ENCODE measurements at regions not wholly inside any gene's neighbourhood (a gene's known extent, or its start where the extent isn't known, plus 50 kb on each side); places are given as distances from the start of the nearest gene placed in this dataset.

DNA sequence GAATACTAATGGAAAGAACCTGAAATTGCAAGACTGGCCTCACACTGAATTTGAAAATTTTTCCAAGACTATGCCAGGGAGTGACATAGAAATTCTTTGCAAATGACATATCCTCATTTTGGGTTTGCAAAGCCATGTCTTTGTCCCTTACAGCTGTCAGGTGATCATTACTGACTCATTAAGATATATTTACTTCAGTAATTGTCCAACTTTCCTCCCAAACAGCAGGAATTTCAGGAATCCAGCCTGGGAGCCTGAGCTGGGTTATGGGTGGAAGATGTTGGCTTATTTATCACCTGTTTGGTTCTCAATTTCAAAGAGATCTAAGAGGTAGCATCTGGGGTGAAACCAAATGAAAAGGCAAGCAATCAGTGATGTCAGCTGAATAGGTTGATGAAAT lies 111.6 kb upstream of the ACP3 start:
- no peak overlapping the region for H3K27ac ChIP-seq
- no peak for DNase-seq
- no peak overlapping the region for H3K4me3 ChIP-seq
- H3K9me3 ChIP-seq (replicated peaks in 1 of 3) = no peaks in the 10 kb centered on the region
- H3K27me3 ChIP-seq = no peaks in the 10 kb centered on the region
- no peaks in the 10 kb centered on the region for H3K36me3 ChIP-seq (replicated peaks in 1 of 2)
- no peaks in the 10 kb centered on the region for H3K4me1 ChIP-seq (replicated peaks in 1 of 2)
- TF ChIP-seq POLR2A (IDR thresholded peaks at IDR 0.05) = no peak
- TF ChIP-seq, protein P1, sequence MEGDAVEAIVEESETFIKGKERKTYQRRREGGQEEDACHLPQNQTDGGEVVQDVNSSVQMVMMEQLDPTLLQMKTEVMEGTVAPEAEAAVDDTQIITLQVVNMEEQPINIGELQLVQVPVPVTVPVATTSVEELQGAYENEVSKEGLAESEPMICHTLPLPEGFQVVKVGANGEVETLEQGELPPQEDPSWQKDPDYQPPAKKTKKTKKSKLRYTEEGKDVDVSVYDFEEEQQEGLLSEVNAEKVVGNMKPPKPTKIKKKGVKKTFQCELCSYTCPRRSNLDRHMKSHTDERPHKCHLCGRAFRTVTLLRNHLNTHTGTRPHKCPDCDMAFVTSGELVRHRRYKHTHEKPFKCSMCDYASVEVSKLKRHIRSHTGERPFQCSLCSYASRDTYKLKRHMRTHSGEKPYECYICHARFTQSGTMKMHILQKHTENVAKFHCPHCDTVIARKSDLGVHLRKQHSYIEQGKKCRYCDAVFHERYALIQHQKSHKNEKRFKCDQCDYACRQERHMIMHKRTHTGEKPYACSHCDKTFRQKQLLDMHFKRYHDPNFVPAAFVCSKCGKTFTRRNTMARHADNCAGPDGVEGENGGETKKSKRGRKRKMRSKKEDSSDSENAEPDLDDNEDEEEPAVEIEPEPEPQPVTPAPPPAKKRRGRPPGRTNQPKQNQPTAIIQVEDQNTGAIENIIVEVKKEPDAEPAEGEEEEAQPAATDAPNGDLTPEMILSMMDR (IDR thresholded peaks at IDR 0.05) = no peak
- intact Hi-C loops (cut with DNase I) = no loop called here

DNA sequence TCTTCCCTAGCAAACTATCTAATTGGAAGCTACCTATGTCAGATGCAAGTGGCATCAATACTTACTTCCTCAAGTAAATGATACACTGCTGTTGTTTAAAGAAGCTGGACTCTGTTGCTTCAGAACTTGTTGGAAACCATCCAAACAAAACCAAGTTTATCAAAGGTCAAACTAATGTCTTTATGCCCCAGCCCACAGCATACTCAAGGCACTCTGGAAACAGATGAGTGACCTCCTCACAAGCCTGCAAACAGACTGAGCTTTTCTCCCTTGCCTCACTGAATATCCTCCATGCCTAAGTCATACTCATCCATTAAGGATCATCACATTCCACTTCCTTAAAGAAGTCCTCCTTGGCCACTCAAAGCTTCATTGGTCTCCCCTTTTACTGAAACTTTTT lies 107.4 kb upstream of the ACP3 start:
- H3K27me3 ChIP-seq = no peaks in the 10 kb centered on the region
- H3K36me3 ChIP-seq (replicated peaks in 1 of 2) = no peaks in the 10 kb centered on the region
- H3K4me3 ChIP-seq = no peak overlapping the region
- intact Hi-C loops (cut with DNase I) = no loop called here
- no peak for TF ChIP-seq POLR2A (IDR thresholded peaks at IDR 0.05)
- TF ChIP-seq, protein P1 (IDR thresholded peaks at IDR 0.05) = no peak
- H3K27ac ChIP-seq = no peak overlapping the region
- DNase-seq = no peak
- no peaks in the 10 kb centered on the region for H3K4me1 ChIP-seq (replicated peaks in 1 of 2)
- no peaks in the 10 kb centered on the region for H3K9me3 ChIP-seq (replicated peaks in 1 of 3)

DNA sequence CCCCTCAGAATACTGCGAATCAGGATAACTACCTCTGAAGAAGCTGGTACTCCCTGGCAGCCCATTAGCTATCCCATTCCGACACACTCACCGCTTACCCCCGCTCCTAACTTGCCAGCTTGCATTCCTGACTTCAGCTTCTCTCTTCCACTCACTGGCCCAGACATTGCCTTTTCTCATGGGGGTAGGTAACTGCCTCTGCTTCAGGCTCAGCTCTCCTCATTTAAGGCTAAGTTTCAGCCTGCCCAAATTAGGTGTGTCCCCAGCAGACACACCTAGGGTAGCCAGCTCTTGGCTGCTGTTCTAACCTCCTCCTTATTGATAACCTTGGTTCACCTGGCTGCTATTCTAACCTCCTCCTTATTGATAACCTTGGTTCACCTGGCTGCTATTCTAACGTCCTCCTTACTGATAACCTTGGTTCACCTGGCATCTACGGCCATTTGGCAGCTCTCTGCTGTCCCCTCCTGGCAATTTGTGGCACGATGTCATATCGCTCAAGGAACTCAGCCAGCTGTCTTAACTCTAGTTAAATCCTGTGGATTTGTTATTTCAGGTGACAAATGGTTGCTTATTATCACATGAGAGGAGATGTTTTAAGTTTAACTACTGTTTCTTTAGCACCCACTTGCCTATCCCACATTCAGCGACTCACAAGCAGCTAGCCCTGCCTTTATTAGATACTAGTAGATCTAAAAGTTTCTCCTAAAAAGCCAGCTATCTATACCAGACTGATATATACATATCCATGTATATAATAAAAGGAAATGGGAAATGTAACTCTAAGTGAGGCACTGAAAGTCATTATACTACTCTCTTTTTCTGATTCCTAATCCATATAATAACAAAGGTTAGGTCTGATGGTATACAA lies 106.5 kb upstream of the ACP3 start:
- H3K4me1 ChIP-seq (replicated peaks in 1 of 2) = no peaks in the 10 kb centered on the region
- intact Hi-C loops (cut with DNase I) = no loop called here
- no peaks in the 10 kb centered on the region for H3K27me3 ChIP-seq
- no peaks in the 10 kb centered on the region for H3K9me3 ChIP-seq (replicated peaks in 1 of 3)
- peak in 3 of 7 donors; percentile 24 to 58 (median 35) for DNase-seq
- H3K36me3 ChIP-seq (replicated peaks in 1 of 2) = no peaks in the 10 kb centered on the region
- no peak overlapping the region for H3K4me3 ChIP-seq
- 48 to 52% (median 49%) methylated on average over 9 of the region's 9 CpGs for WGBS, 4 donors
- TF ChIP-seq, protein P1 (IDR thresholded peaks at IDR 0.05) = peak in 4 of 6 experiments; percentile 36 to 54 (median 44)
- TF ChIP-seq POLR2A (IDR thresholded peaks at IDR 0.05) = no peak
- H3K27ac ChIP-seq = no peak overlapping the region

DNA sequence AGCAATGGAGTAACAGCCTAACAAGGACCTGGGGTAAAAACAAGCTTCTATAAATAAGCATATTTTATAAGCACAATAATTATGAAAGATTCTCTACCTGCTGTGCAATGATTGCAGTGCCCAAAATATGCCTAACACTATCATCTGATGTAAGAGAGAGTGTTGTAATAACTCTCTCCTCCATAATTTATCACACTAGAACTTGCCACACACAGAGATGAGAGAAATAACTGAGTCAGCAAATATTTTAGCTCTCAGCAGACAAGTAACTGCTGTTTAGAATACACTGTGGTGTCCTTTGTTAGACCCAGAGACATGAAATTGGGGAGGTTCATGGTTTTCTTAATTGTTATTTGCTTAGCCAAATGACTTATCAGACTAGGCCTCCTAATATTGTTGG lies 105.3 kb upstream of the ACP3 start:
- no peak for TF ChIP-seq POLR2A (IDR thresholded peaks at IDR 0.05)
- TF ChIP-seq, protein P1 (IDR thresholded peaks at IDR 0.05) = no peak
- no peaks in the 10 kb centered on the region for H3K36me3 ChIP-seq (replicated peaks in 1 of 2)
- H3K9me3 ChIP-seq (replicated peaks in 1 of 3) = no peaks in the 10 kb centered on the region
- no peak overlapping the region for H3K4me3 ChIP-seq
- DNase-seq = no peak
- no peaks in the 10 kb centered on the region for H3K4me1 ChIP-seq (replicated peaks in 1 of 2)
- intact Hi-C loops (cut with DNase I) = no loop called here
- H3K27me3 ChIP-seq = no peaks in the 10 kb centered on the region
- H3K27ac ChIP-seq = no peak overlapping the region

Measured in adrenal gland (tissue), 9 donors.